WTC11 (cell line): ENCODE measurements at regions not wholly inside any gene's neighbourhood (a gene's known extent, or its start where the extent isn't known, plus 50 kb on each side); places are given as distances from the start of the nearest gene placed in this dataset.
"Not testable (repeated sequence)": the region's sequence is repeated elsewhere in the genome, so short reads cannot be mapped to it uniquely, and the experiment has no call there.

ENCODE experiments used
- ATAC-seq: fragments of 200-7000 bp; cut with Tn5 transposase; 2 replicates; pipeline ENCODE4 v1.10.0; 2021; ENCODE audit warnings: mild to moderate bottlenecking, moderate library complexity
- CTCF ChIA-PET: fragments of 300-600 bp; sonication (Branson Sonifier 250); formaldehyde crosslinking; loops from one replicate; lab custom pipeline; 2021; ENCODE audit warnings: antibody characterized with exemption; lab: Charles Lee
- POLR2A ChIA-PET: fragments of 350-600 bp; sonication (Branson Sonifier 250); formaldehyde crosslinking; loops from one replicate; lab custom pipeline; 2021; ENCODE audit warnings: antibody characterized with exemption; lab: Charles Lee
- DNase-seq: peaks from one replicate; pipeline ENCODE4 v3.0.0; 2021; ENCODE audit warnings: low spot score
- H3K27ac Mint-ChIP-seq: 2 replicates; pipeline ENCODE4 v1.8.0; 2021; ENCODE audit warnings: mixed read lengths
- H3K27me3 Mint-ChIP-seq: 2 replicates; pipeline ENCODE4 v1.8.0; 2021; ENCODE audit warnings: low read depth, mild to moderate bottlenecking, moderate library complexity, mixed read lengths
- H3K36me3 Mint-ChIP-seq: 2 replicates; pipeline ENCODE4 v1.8.0; 2021; ENCODE audit warnings: mixed read lengths
- H3K4me1 Mint-ChIP-seq: 2 replicates; pipeline ENCODE4 v1.8.0; 2022; ENCODE audit warnings: mixed read lengths
- H3K4me3 Mint-ChIP-seq: 2 replicates; pipeline ENCODE4 v1.8.0; 2021; ENCODE audit warnings: mild to moderate bottlenecking, moderate library complexity, mixed read lengths
- H3K9me3 Mint-ChIP-seq: 2 replicates; pipeline ENCODE4 v1.8.0; 2021; ENCODE audit warnings: mixed read lengths
- ATF1 ChIP-seq: sonication (generic); formaldehyde crosslinking; IDR thresholded peaks from 2 replicates; pipeline ENCODE4 v1.8.1; 2023; ENCODE audit warnings: mild to moderate bottlenecking, moderate library complexity, missing genetic modification reagents
- ESRRA ChIP-seq: sonication (generic); formaldehyde crosslinking; IDR thresholded peaks from 2 replicates; pipeline ENCODE4 v1.8.1; 2022; ENCODE audit warnings: mild to moderate bottlenecking, missing genetic modification reagents, borderline replicate concordance
- HMGA2 ChIP-seq: fragments of 250-450 bp; sonication (Bioruptor Pico); IDR thresholded peaks from 2 replicates; pipeline ENCODE4 v1.4.0; 2021; ENCODE audit warnings: mild to moderate bottlenecking, moderate library complexity
- IRF2 ChIP-seq: sonication (generic); formaldehyde crosslinking; IDR thresholded peaks from 2 replicates; pipeline ENCODE4 v1.8.0; 2022; ENCODE audit warnings: low read depth, missing genetic modification reagents, borderline replicate concordance
- MAX ChIP-seq: sonication (generic); formaldehyde crosslinking; IDR thresholded peaks from 2 replicates; pipeline ENCODE4 v1.8.0; 2022; ENCODE audit warnings: mild to moderate bottlenecking, missing genetic modification reagents
- MLX ChIP-seq: sonication (generic); formaldehyde crosslinking; IDR thresholded peaks from 2 replicates; pipeline ENCODE4 v1.8.1; 2023; ENCODE audit warnings: mild to moderate bottlenecking, missing genetic modification reagents, moderate library complexity
- NFATC4 ChIP-seq: fragments of 250-450 bp; sonication (Bioruptor Pico); IDR thresholded peaks from 2 replicates; pipeline ENCODE4 v1.9.0; 2021; ENCODE audit warnings: mild to moderate bottlenecking
- NR2C2 ChIP-seq: sonication (generic); formaldehyde crosslinking; IDR thresholded peaks from 2 replicates; pipeline ENCODE4 v1.8.0; 2022; ENCODE audit warnings: mild to moderate bottlenecking, missing genetic modification reagents
- OVOL2 ChIP-seq: fragments of 250-450 bp; sonication (Bioruptor Pico); IDR thresholded peaks from 2 replicates; pipeline ENCODE4 v1.9.0; 2021; ENCODE audit warnings: mild to moderate bottlenecking, borderline replicate concordance
- RORB ChIP-seq: fragments of 250-450 bp; sonication (Bioruptor Pico); IDR thresholded peaks from 2 replicates; pipeline ENCODE4 v1.9.0; 2021; ENCODE audit warnings: mild to moderate bottlenecking
- TCF7 ChIP-seq: sonication (generic); formaldehyde crosslinking; IDR thresholded peaks from 2 replicates; pipeline ENCODE4 v1.8.0; 2022; ENCODE audit warnings: mild to moderate bottlenecking, low read depth, missing genetic modification reagents, moderate library complexity
- TEAD4 ChIP-seq: sonication (generic); formaldehyde crosslinking; IDR thresholded peaks from 2 replicates; pipeline ENCODE4 v1.8.0; 2022; ENCODE audit warnings: mild to moderate bottlenecking, missing genetic modification reagents
- TP53 ChIP-seq: sonication (generic); formaldehyde crosslinking; IDR thresholded peaks from 2 replicates; pipeline ENCODE4 v1.8.1; 2023; ENCODE audit warnings: mild to moderate bottlenecking, missing genetic modification reagents
- ZBTB43 ChIP-seq: sonication (generic); formaldehyde crosslinking; IDR thresholded peaks from 2 replicates; pipeline ENCODE4 v1.8.1; 2023; ENCODE audit warnings: mild to moderate bottlenecking, missing genetic modification reagents
- ZMAT4 ChIP-seq: fragments of 250-450 bp; sonication (Bioruptor Pico); IDR thresholded peaks from 2 replicates; pipeline ENCODE4 v1.9.0; 2021; ENCODE audit warnings: mild to moderate bottlenecking
- ZNF138 ChIP-seq: sonication (generic); formaldehyde crosslinking; conservative IDR thresholded peaks from 2 replicates; pipeline ENCODE4 v1.8.1; 2022; ENCODE audit warnings: mild to moderate bottlenecking, moderate library complexity, missing genetic modification reagents
- ZNF219 ChIP-seq: sonication (generic); formaldehyde crosslinking; IDR thresholded peaks from 2 replicates; pipeline ENCODE4 v1.8.0; 2023; ENCODE audit warnings: missing genetic modification reagents, mild to moderate bottlenecking, borderline replicate concordance
- ZNF232 ChIP-seq: sonication (generic); formaldehyde crosslinking; IDR thresholded peaks from 2 replicates; pipeline ENCODE4 v1.8.0; 2022; ENCODE audit warnings: mild to moderate bottlenecking, missing genetic modification reagents
- ZNF317 ChIP-seq: sonication (generic); formaldehyde crosslinking; IDR thresholded peaks from 2 replicates; pipeline ENCODE4 v1.8.1; 2023; ENCODE audit warnings: low read depth, mild to moderate bottlenecking, moderate library complexity, missing genetic modification reagents, borderline replicate concordance
- TF ChIP-seq, protein P1 (sequence below): sonication (generic); formaldehyde crosslinking; conservative IDR thresholded peaks from 2 replicates; pipeline ENCODE4 v1.8.1; 2022; ENCODE audit warnings: mild to moderate bottlenecking, missing genetic modification reagents
- TF ChIP-seq, protein P2 (sequence below): sonication (generic); formaldehyde crosslinking; IDR thresholded peaks from 2 replicates; pipeline ENCODE4 v1.8.0; 2023; ENCODE audit warnings: missing genetic modification reagents
- TF ChIP-seq, protein P3 (sequence below): sonication (generic); formaldehyde crosslinking; IDR thresholded peaks from 2 replicates; pipeline ENCODE4 v1.8.1; 2023; ENCODE audit warnings: mild to moderate bottlenecking, moderate library complexity, missing genetic modification reagents
- TF ChIP-seq, protein P4 (sequence below): fragments of 250-450 bp; sonication (Bioruptor Pico); conservative IDR thresholded peaks from 2 replicates; pipeline ENCODE4 v1.9.0; 2021; ENCODE audit warnings: mild to moderate bottlenecking

DNA sequence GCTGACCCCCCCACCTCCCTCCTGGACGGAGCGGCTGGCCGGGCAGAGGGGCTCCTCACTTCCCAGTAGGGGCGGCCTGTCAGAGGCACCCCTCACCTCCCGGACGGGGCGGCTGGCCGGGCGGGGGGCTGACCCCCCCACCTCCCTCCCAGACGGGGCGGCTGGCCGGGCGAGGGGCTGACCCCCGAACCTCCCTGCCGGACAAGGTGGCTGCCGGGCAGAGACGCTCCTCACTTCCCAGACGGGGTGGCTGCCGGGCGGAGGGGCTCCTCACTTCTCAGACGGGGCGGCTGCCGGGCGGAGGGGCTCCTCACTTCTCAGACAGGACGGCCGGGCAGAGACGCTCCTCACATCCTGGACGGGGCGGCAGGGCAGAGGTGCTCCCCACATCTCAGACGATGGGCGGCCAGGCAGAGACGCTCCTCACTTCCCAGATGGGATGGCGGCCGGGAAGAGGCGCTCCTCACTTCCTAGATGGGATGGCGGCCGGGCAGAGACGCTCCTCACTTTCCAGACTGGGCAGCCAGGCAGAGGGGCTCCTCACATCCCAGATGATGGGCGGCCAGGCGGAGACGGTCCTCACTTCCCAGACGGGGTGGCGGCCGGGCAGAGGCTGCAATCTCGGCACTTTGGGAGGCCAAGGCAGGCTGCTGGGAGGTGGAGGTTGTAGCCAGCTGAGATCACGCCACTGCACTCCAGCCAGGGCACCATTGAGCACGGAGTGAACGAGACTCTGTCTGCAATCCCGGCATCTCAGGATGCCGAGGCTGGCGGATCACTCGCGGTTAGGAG, 66.2 kb upstream of the PAPPA2 start:
- POLR2A ChIA-PET, H3K4me1 Mint-ChIP-seq, DNase-seq, H3K4me3 Mint-ChIP-seq, H3K27ac Mint-ChIP-seq, H3K27me3 Mint-ChIP-seq, CTCF ChIA-PET, ATAC-seq: not testable (repeated sequence)
- Mint-ChIP-seq H3K9me3 (peaks cover 46% of the 10 kb centered on the region), H3K36me3 (peaks cover 15% of the 10 kb centered on the region)

DNA sequence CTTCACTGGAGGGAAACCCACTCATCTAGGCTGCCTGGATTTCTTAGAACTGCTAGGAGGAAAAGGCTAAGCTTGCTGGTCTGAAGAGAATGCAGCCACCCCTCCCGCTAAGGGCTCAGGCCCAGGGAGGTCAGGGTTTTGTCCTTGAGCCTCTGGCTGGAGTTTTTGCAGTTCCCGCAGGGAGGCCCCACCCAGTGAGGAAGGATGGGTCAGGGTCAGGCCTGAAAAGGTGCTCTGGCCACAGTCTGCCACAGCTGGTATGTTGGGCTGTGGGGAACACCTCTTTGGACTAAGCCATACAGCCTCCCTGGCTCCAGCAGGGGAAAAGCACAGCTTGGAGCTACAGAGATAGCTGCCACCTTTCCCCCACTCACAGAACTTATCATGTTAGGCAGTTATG, 71.4 kb upstream of the PAPPA2 start:
- Mint-ChIP-seq H3K9me3 (peaks cover 19% of the 10 kb centered on the region), H3K4me3 (no peak overlapping the region), H3K27ac (no peak overlapping the region), H3K36me3 (peaks cover 4% of the 10 kb centered on the region), H3K4me1 (no peaks in the 10 kb centered on the region), H3K27me3 (no peaks in the 10 kb centered on the region)
- POLR2A ChIA-PET: no interaction called here
- CTCF ChIA-PET: no interaction called here
- no peak for DNase-seq
- ATAC-seq: no peak
- TF ChIP-seq NR2C2 (CRISPR knock-in tag) (no peak), IRF2 (CRISPR knock-in tag) (no peak), ESRRA (CRISPR knock-in tag) (no peak), ZNF317 (CRISPR knock-in tag) (no peak), TP53 (no peak), ZNF232 (CRISPR knock-in tag) (no peak), ATF1 (CRISPR knock-in tag) (no peak), MAX (CRISPR knock-in tag) (no peak), OVOL2 (no peak), TCF7 (CRISPR knock-in tag) (no peak)
- TF ChIP-seq, protein P1, sequence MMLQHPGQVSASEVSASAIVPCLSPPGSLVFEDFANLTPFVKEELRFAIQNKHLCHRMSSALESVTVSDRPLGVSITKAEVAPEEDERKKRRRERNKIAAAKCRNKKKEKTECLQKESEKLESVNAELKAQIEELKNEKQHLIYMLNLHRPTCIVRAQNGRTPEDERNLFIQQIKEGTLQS (CRISPR knock-in tag): no peak
- TF ChIP-seq, protein P2, sequence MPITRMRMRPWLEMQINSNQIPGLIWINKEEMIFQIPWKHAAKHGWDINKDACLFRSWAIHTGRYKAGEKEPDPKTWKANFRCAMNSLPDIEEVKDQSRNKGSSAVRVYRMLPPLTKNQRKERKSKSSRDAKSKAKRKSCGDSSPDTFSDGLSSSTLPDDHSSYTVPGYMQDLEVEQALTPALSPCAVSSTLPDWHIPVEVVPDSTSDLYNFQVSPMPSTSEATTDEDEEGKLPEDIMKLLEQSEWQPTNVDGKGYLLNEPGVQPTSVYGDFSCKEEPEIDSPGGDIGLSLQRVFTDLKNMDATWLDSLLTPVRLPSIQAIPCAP (CRISPR knock-in tag): no peak

DNA sequence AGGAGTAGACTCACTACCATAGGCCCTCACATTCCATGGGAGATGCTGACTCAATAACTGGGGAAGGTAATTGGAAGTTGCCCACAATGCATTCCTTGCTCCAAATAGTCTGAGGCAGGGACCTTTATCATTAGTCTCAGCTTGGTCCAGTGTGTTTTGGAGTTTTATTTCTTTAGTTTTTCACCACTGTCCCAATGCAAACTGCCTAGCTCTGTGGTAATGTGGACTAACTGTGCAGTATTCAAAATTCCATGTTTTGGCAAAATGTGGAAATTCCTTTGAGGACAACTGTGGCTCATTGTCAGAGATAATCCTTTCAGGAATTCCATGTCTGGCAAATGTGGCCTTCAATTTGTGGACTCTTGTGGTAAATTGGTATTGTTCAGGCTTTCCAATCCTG, 78.1 kb upstream of the PAPPA2 start:
- POLR2A ChIA-PET: no interaction called here

More for the DNA sequence above, 78.1 kb upstream of the PAPPA2 start:
- ATAC-seq (no peak), DNase-seq (no peak)
- H3K36me3 Mint-ChIP-seq: no peaks in the 10 kb centered on the region
- CTCF ChIA-PET: no interaction called here
- H3K27me3 Mint-ChIP-seq: no peaks in the 10 kb centered on the region
- H3K4me3 Mint-ChIP-seq: no peak overlapping the region
- peaks cover 14% of the 10 kb centered on the region for H3K9me3 Mint-ChIP-seq
- no peak overlapping the region for H3K27ac Mint-ChIP-seq
- no peaks in the 10 kb centered on the region for H3K4me1 Mint-ChIP-seq
- no peak for TF ChIP-seq ZNF219 (CRISPR knock-in tag)
- TF ChIP-seq ZNF138 (CRISPR knock-in tag): no peak
- TF ChIP-seq, protein P3, sequence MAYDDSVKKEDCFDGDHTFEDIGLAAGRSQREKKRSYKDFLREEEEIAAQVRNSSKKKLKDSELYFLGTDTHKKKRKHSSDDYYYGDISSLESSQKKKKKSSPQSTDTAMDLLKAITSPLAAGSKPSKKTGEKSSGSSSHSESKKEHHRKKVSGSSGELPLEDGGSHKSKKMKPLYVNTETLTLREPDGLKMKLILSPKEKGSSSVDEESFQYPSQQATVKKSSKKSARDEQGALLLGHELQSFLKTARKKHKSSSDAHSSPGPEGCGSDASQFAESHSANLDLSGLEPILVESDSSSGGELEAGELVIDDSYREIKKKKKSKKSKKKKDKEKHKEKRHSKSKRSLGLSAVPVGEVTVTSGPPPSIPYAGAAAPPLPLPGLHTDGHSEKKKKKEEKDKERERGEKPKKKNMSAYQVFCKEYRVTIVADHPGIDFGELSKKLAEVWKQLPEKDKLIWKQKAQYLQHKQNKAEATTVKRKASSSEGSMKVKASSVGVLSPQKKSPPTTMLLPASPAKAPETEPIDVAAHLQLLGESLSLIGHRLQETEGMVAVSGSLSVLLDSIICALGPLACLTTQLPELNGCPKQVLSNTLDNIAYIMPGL (CRISPR knock-in tag): no peak
- no peak for TF ChIP-seq OVOL2
- TF ChIP-seq MLX (CRISPR knock-in tag): no peak
- TF ChIP-seq, protein P4, sequence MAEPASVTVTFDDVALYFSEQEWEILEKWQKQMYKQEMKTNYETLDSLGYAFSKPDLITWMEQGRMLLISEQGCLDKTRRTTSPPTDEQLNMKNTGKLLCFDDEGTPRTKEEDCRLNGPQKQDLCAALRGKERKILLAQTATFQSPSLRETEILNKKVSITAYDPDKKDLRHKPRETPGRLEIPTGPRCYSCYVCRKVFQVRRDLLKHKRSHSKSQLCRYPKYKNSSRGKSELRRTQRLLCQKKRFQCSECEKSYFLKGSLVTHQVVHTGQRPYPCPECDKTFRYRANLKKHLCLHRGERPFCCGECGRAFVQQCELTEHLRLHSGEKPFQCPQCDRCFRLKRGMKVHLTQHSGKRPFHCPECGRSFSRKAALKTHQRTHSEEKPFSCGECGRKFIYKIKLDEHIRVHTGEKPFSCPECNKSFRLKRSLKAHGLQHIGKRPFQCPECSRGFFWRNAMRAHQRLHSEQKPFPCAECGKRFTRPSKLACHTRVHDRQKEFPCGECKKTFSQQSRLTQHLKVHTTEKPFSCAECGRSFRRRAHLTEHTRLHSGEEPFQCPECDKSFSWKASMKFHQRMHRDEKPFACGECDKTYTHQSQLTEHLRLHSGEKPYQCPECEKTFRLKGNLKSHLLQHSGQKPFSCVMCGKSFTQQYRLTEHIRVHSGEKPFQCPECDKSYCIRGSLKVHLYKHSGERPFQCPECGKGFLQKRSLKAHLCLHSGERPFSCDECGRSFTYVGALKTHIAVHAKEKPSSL: no peak
- TF ChIP-seq RORB (CRISPR knock-in tag): no peak
- TF ChIP-seq TEAD4 (CRISPR knock-in tag): no peak
- TF ChIP-seq ZMAT4 (CRISPR knock-in tag): no peak
- TF ChIP-seq HMGA2: no peak
- TF ChIP-seq ZBTB43 (CRISPR knock-in tag): no peak
- no peak for TF ChIP-seq NFATC4 (CRISPR knock-in tag)
